Fibroblast of skin of scalp (primary cell): ENCODE measurements at regions not wholly inside any gene's neighbourhood (a gene's known extent, or its start where the extent isn't known, plus 50 kb on each side); places are given as distances from the start of the nearest gene placed in this dataset.
"Not testable (repeated sequence)": the region's sequence is repeated elsewhere in the genome, so short reads cannot be mapped to it uniquely, and the experiment has no call there.

Source experiments
- DNase-seq: peaks from one replicate; pipeline ENCODE4 v3.0.0-alpha.2; 2013

- DNase-seq: no peak
Measured at GRCh38 chr2:12881952-12882351, 165.2 kb downstream of the TRIB2 start.

- DNase-seq: no peak
Measured at GRCh38 chr2:12882393-12882792, 165.7 kb downstream of the TRIB2 start.

GRCh38 chr2:12883906-12884305, 167.2 kb downstream of the TRIB2 start:
- DNase-seq: peak; percentile 68

GRCh38 chr2:12884713-12885282, 168.1 kb downstream of the TRIB2 start:
- DNase-seq: peak; percentile 98

- DNase-seq: no peak
Measured at GRCh38 chr2:12890066-12890465, 173.3 kb downstream of the TRIB2 start.

GRCh38 chr2:12890481-12890991, 173.8 kb downstream of the TRIB2 start:
- no peak for DNase-seq

- DNase-seq: no peak
Measured at GRCh38 chr2:12895017-12895416, 178.3 kb downstream of the TRIB2 start.

- no peak for DNase-seq
Measured at GRCh38 chr2:12896318-12896982, 179.7 kb downstream of the TRIB2 start.

GRCh38 chr2:12897181-12897580, 180.4 kb downstream of the TRIB2 start:
- DNase-seq: no peak

- peak; percentile 19 for DNase-seq
Measured at GRCh38 chr2:12903272-12903671, 186.5 kb downstream of the TRIB2 start.

GRCh38 chr2:12910431-12910830, 193.7 kb downstream of the TRIB2 start:
- no peak for DNase-seq

GRCh38 chr2:12915787-12916186, 199.1 kb downstream of the TRIB2 start:
- DNase-seq: peak; percentile 82

- peak; percentile 44 for DNase-seq
Measured at GRCh38 chr2:12918138-12918834, 201.6 kb downstream of the TRIB2 start.

- DNase-seq: peak; percentile 85
Measured at GRCh38 chr2:12918835-12919445, 202.2 kb downstream of the TRIB2 start.

GRCh38 chr2:12921321-12921720, 204.6 kb downstream of the TRIB2 start:
- peak; percentile 13 for DNase-seq

GRCh38 chr2:12923907-12924610, 207.3 kb downstream of the TRIB2 start:
- peak; percentile 66 for DNase-seq

GRCh38 chr2:12926641-12927040, 209.9 kb downstream of the TRIB2 start:
- not testable (repeated sequence) for DNase-seq

- peak; percentile 82 for DNase-seq
Measured at GRCh38 chr2:12928197-12928774, 211.6 kb downstream of the TRIB2 start.

GRCh38 chr2:12928775-12929401, 212.2 kb downstream of the TRIB2 start:
- peak; percentile 35 for DNase-seq

- no peak for DNase-seq
Measured at GRCh38 chr2:12929758-12930157, 213.0 kb downstream of the TRIB2 start.

- no peak for DNase-seq
Measured at GRCh38 chr2:12930391-12930790, 213.7 kb downstream of the TRIB2 start.
